H1 (cell line): ENCODE measurements at regions not wholly inside any gene's neighbourhood (a gene's known extent, or its start where the extent isn't known, plus 50 kb on each side); places are given as distances from the start of the nearest gene placed in this dataset.

Experiments
- CBX5 ChIP-seq: fragments of 300-800, 300-1000 bp; sonication (generic); IDR thresholded peaks from 2 replicates; pipeline ENCODE4 v1.7.1; 2016; ENCODE audit warnings: antibody characterized with exemption, low read length, low read depth
- MAX ChIP-seq: IDR thresholded peaks from 2 replicates; pipeline ENCODE4 v1.6.1; 2012; ENCODE audit warnings: inconsistent platforms
- RAD21 ChIP-seq, 2 experiments: IDR thresholded peaks in 1 of 2; conservative IDR thresholded peaks in 1 of 2; 2 replicates each; pipeline ENCODE4 v1.6.1; 2011; ENCODE audit warnings: low read depth in 2 of 2, low read length in 2 of 2, improper control_type of control experiment in 1 of 2, inconsistent platforms in 1 of 2, mild to moderate bottlenecking in 1 of 2, moderate library complexity in 1 of 2
- SP4 ChIP-seq: IDR thresholded peaks from 2 replicates; pipeline ENCODE4 v1.6.1; 2012; ENCODE audit warnings: low read length, inconsistent platforms
- TAF1 ChIP-seq: IDR thresholded peaks from 2 replicates; pipeline ENCODE4 v1.6.1; 2011; ENCODE audit warnings: mild to moderate bottlenecking, low read depth, low read length
- TEAD4 ChIP-seq: IDR thresholded peaks from 2 replicates; pipeline ENCODE4 v1.6.1; 2012; ENCODE audit warnings: low read depth, low read length, inconsistent platforms, mixed read lengths
- USF2 ChIP-seq: IDR thresholded peaks from 2 replicates; pipeline ENCODE4 v1.6.1; 2011; ENCODE audit warnings: low read length, improper control_type of control experiment
- ZNF274 ChIP-seq: IDR thresholded peaks from 2 replicates; pipeline ENCODE4 v1.7.0; 2012; ENCODE audit warnings: low read length, borderline replicate concordance; ENCODE audit errors: extremely low read depth

DNA sequence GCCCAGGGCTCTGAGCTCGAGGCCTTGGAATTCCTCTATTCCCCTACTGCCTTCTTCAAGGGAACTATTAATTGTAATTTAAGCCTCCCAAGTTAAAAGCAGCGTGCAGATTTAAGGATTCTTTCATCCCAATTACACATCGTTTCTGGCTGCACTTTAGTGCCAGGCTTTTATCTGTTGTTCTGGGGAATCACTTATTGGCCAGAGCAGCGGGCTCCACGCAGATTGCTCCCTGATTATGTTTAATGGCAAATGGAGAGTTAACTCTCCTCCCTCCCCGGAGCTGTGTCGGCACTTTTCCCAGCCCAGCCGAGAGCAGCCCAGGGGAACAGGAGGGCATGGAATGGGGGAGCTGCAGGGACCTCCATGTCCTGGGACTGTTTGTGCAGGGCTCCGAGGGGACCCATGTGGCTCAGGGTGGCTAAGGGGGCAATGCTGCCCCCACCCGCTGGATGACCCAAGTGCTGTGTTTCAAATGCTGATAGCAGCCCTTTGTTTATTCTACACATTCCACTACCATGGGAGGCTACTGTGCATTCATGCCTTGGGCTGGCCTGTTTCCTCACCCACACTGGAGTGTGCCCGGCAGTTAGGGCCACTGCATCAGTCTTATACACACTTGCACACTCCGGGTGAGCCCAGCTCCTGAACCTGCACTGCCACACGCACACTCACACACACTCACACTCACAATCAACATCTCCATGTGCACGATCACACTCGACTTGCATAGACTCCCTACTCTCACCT, 93.3 kb upstream of the POU3F1 start (continued):
- TF ChIP-seq RAD21 (IDR thresholded peaks at IDR 0.05 in 1 of 2, conservative IDR thresholded peaks at IDR 0.05 in 1 of 2; ENCODE audit: low read depth in 2 of 2, low read length in 2 of 2) (peak; percentile 36 to 56; a peak in 3 of 4 replicates), TEAD4 (peak; percentile 64), MAX (peak; percentile 13; the same call in 1 of the 2 replicates), SP4 (no peak), USF2 (no peak), TAF1 (no peak), CBX5 (no peak), ZNF274 (no peak)
- TF ChIP-seq, all 59 proteins: peak for 10
